GM23338 (cell line): ENCODE measurements at regions not wholly inside any gene's neighbourhood (a gene's known extent, or its start where the extent isn't known, plus 50 kb on each side); places are given as distances from the start of the nearest gene placed in this dataset.

ENCODE experiments used
- ATAC-seq: fragments of 200-7000 bp; cut with Tn5 transposase; 3 replicates; pipeline ENCODE4 v1.9.1; 2020
- DNase-seq: peaks from one replicate; pipeline ENCODE4 v3.0.0-alpha.2; 2015; ENCODE audit warnings: low spot score
- H2AFZ ChIP-seq: fragments of 200-600 bp; sonication (generic); 2 replicates; pipeline ENCODE4 v1.8.0; 2016; ENCODE audit warnings: antibody characterized with exemption, mild to moderate bottlenecking, moderate library complexity
- H3F3A ChIP-seq: fragments of 200-600 bp; sonication (generic); replicated peaks from 2 replicates; pipeline ENCODE4 v1.8.0; 2017; ENCODE audit warnings: antibody characterized with exemption, mixed run types, low read depth
- H3K27ac ChIP-seq: fragments of 200-600 bp; sonication (generic); 2 replicates; pipeline ENCODE4 v1.6.1; 2016; ENCODE audit warnings: low read depth
- H3K27me3 ChIP-seq: fragments of 200-600 bp; sonication (generic); 2 replicates; pipeline ENCODE4 v1.8.0; 2016; ENCODE audit warnings: mild to moderate bottlenecking, mixed run types, moderate library complexity; ENCODE audit not compliant: insufficient read depth
- H3K36me3 ChIP-seq: fragments of 200-600 bp; sonication (generic); 2 replicates; pipeline ENCODE4 v1.8.0; 2016; ENCODE audit warnings: mild to moderate bottlenecking; ENCODE audit not compliant: insufficient read depth
- H3K4me1 ChIP-seq: fragments of 200-600 bp; sonication (generic); 2 replicates; pipeline ENCODE4 v1.8.0; 2016; ENCODE audit warnings: mild to moderate bottlenecking, moderate library complexity; ENCODE audit not compliant: insufficient read depth
- H3K4me2 ChIP-seq: fragments of 200-600 bp; sonication (generic); 2 replicates; pipeline ENCODE4 v1.7.1; 2017; ENCODE audit warnings: mixed run types
- H3K4me3 ChIP-seq: fragments of 200-600 bp; sonication (generic); 2 replicates; pipeline ENCODE4 v1.6.1; 2016; ENCODE audit warnings: mixed run types
- H3K79me2 ChIP-seq: fragments of 200-600 bp; sonication (generic); replicated peaks from 2 replicates; pipeline ENCODE4 v1.8.0; 2017; ENCODE audit warnings: mild to moderate bottlenecking; ENCODE audit not compliant: insufficient read depth
- H3K9me2 ChIP-seq: fragments of 200-600 bp; sonication (generic); 2 replicates; pipeline ENCODE4 v1.8.0; 2017; ENCODE audit not compliant: insufficient read depth
- H4K20me1 ChIP-seq: fragments of 200-600 bp; sonication (generic); replicated peaks from 2 replicates; pipeline ENCODE4 v1.8.0; 2017; ENCODE audit warnings: mild to moderate bottlenecking; ENCODE audit not compliant: insufficient read depth
- H3K27ac Mint-ChIP-seq: 2 replicates; pipeline ENCODE4 v1.8.0; 2020; ENCODE audit warnings: inconsistent platforms, mild to moderate bottlenecking, moderate library complexity, mixed read lengths
- H3K27me3 Mint-ChIP-seq: 3 replicates; pipeline ENCODE4 v1.8.0; 2022; ENCODE audit warnings: low read depth, mild to moderate bottlenecking, moderate library complexity, mixed read lengths, inconsistent platforms; ENCODE audit not compliant: insufficient read depth, poor library complexity
- H3K36me3 Mint-ChIP-seq: 3 replicates; pipeline ENCODE4 v1.8.0; 2021; ENCODE audit warnings: low read depth, mild to moderate bottlenecking, inconsistent platforms, moderate library complexity, mixed read lengths
- H3K4me1 Mint-ChIP-seq: 3 replicates; pipeline ENCODE4 v1.8.0; 2020; ENCODE audit warnings: mild to moderate bottlenecking, inconsistent platforms, mixed read lengths
- H3K4me3 Mint-ChIP-seq: 3 replicates; pipeline ENCODE4 v1.8.0; 2021; ENCODE audit warnings: moderate library complexity, mild to moderate bottlenecking, inconsistent platforms, mixed read lengths
- H3K9me3 Mint-ChIP-seq: 3 replicates; pipeline ENCODE4 v1.8.0; 2020; ENCODE audit warnings: moderate library complexity, mild to moderate bottlenecking, inconsistent platforms, mixed read lengths
- CREB1 ChIP-seq: fragments of 250-450 bp; sonication (Bioruptor Pico); IDR thresholded peaks from 2 replicates; pipeline ENCODE4 v1.5.0; 2020; ENCODE audit warnings: low read depth, mild to moderate bottlenecking, moderate library complexity
- EZH2 ChIP-seq: fragments of 200-600 bp; sonication (generic); IDR thresholded peaks from one replicate; pipeline ENCODE4 v1.8.0; 2017; ENCODE audit warnings: antibody characterized with exemption, mild to moderate bottlenecking, low read depth; ENCODE audit not compliant: unreplicated experiment
- EZH2phosphoT487 ChIP-seq: fragments of 200-600 bp; sonication (generic); IDR thresholded peaks from one replicate; pipeline ENCODE4 v1.8.1; 2018; ENCODE audit warnings: antibody characterized with exemption; ENCODE audit not compliant: unreplicated experiment
- JUNB ChIP-seq: IDR thresholded peaks from one replicate; pipeline ENCODE4 v1.6.1; 2016; ENCODE audit warnings: antibody characterized with exemption; ENCODE audit not compliant: unreplicated experiment
- NANOG ChIP-seq: IDR thresholded peaks from 2 replicates; pipeline ENCODE4 v1.6.1; 2016; ENCODE audit warnings: antibody characterized with exemption, borderline replicate concordance
- POLR2AphosphoS5 ChIP-seq: IDR thresholded peaks from 2 replicates; pipeline ENCODE4 v1.6.1; 2016; ENCODE audit warnings: antibody characterized with exemption, low read depth
- STAT1 ChIP-seq: IDR thresholded peaks from one replicate; pipeline ENCODE4 v1.6.1; 2016; ENCODE audit warnings: antibody characterized with exemption; ENCODE audit not compliant: unreplicated experiment
- ZNF114 ChIP-seq: fragments of 250-450 bp; sonication (Bioruptor Pico); IDR thresholded peaks from 2 replicates; pipeline ENCODE4 v1.5.0; 2020; ENCODE audit warnings: mild to moderate bottlenecking, moderate library complexity
- ZNF331 ChIP-seq: fragments of 250-450 bp; sonication (Bioruptor Pico); IDR thresholded peaks from 2 replicates; pipeline ENCODE4 v1.5.0; 2020; ENCODE audit warnings: low read depth, mild to moderate bottlenecking, moderate library complexity
- TF ChIP-seq, protein P1 (sequence below), 2 experiments: fragments of 200-600 bp in 1 of 2; sonication (generic) in 1 of 2; conservative IDR thresholded peaks; 2 replicates each; pipeline versions ENCODE4 v1.5.1 to v1.6.1; 2016 to 2017; ENCODE audit warnings: antibody characterized with exemption in 2 of 2, low read depth in 2 of 2, mild to moderate bottlenecking in 2 of 2, moderate library complexity in 1 of 2
- TF ChIP-seq, protein P2 (sequence below): IDR thresholded peaks from one replicate; pipeline ENCODE4 v1.6.1; 2018; ENCODE audit warnings: antibody characterized with exemption; ENCODE audit not compliant: unreplicated experiment
- TF ChIP-seq, protein P3 (sequence below): IDR thresholded peaks from 2 replicates; pipeline ENCODE4 v1.6.1; 2016; ENCODE audit warnings: antibody characterized with exemption
- TF ChIP-seq, protein P4 (sequence below): fragments of 250-450 bp; sonication (Bioruptor Pico); IDR thresholded peaks from 2 replicates; pipeline ENCODE4 v1.5.0; 2020; ENCODE audit warnings: mild to moderate bottlenecking, moderate library complexity

DNA sequence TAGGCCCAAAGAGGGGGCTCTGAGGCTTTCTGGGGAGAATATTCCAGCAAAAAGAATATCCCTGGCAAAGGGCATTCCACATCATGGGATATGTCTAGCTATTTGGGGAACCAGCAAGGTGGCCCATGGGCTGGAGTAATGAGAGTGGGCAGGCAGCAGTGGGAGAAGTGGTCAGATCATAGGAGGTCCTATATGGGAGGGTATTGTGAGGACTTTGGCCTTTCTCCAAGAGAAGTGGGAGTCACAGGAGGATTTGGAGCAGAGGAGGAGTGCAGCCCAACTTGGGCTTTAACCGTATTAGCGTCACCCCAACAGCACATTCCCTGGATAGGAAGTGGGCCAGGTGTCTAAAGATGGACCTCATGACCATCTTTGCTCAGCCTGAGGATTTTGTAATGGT lies 151.4 kb downstream of the ENGASE start:
- H3K27ac Mint-ChIP-seq, result 0 out of 2 replicates have a peak overlapping the region, but pooled peaks have one; percentile 30
- peaks cover 10% of the 10 kb centered on the region for H3K4me1 Mint-ChIP-seq
- no peaks in the 10 kb centered on the region for H3K9me3 Mint-ChIP-seq
- H3K4me3 Mint-ChIP-seq, result no peak overlapping the region
- TF ChIP-seq POLR2AphosphoS5 (no peak), JUNB (no peak), EZH2phosphoT487 (no peak), STAT1 (no peak), ZNF331 (no peak), NANOG (no peak), ZNF114 (CRISPR knock-in tag) (no peak), CREB1 (CRISPR knock-in tag) (no peak), EZH2 (no peak)
- TF ChIP-seq, protein P1, sequence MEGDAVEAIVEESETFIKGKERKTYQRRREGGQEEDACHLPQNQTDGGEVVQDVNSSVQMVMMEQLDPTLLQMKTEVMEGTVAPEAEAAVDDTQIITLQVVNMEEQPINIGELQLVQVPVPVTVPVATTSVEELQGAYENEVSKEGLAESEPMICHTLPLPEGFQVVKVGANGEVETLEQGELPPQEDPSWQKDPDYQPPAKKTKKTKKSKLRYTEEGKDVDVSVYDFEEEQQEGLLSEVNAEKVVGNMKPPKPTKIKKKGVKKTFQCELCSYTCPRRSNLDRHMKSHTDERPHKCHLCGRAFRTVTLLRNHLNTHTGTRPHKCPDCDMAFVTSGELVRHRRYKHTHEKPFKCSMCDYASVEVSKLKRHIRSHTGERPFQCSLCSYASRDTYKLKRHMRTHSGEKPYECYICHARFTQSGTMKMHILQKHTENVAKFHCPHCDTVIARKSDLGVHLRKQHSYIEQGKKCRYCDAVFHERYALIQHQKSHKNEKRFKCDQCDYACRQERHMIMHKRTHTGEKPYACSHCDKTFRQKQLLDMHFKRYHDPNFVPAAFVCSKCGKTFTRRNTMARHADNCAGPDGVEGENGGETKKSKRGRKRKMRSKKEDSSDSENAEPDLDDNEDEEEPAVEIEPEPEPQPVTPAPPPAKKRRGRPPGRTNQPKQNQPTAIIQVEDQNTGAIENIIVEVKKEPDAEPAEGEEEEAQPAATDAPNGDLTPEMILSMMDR (conservative IDR thresholded peaks at IDR 0.05; ENCODE audit: low read depth in 2 of 2), result no peak
- TF ChIP-seq, protein P2, sequence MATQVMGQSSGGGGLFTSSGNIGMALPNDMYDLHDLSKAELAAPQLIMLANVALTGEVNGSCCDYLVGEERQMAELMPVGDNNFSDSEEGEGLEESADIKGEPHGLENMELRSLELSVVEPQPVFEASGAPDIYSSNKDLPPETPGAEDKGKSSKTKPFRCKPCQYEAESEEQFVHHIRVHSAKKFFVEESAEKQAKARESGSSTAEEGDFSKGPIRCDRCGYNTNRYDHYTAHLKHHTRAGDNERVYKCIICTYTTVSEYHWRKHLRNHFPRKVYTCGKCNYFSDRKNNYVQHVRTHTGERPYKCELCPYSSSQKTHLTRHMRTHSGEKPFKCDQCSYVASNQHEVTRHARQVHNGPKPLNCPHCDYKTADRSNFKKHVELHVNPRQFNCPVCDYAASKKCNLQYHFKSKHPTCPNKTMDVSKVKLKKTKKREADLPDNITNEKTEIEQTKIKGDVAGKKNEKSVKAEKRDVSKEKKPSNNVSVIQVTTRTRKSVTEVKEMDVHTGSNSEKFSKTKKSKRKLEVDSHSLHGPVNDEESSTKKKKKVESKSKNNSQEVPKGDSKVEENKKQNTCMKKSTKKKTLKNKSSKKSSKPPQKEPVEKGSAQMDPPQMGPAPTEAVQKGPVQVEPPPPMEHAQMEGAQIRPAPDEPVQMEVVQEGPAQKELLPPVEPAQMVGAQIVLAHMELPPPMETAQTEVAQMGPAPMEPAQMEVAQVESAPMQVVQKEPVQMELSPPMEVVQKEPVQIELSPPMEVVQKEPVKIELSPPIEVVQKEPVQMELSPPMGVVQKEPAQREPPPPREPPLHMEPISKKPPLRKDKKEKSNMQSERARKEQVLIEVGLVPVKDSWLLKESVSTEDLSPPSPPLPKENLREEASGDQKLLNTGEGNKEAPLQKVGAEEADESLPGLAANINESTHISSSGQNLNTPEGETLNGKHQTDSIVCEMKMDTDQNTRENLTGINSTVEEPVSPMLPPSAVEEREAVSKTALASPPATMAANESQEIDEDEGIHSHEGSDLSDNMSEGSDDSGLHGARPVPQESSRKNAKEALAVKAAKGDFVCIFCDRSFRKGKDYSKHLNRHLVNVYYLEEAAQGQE, result no peak
- TF ChIP-seq, protein P3, sequence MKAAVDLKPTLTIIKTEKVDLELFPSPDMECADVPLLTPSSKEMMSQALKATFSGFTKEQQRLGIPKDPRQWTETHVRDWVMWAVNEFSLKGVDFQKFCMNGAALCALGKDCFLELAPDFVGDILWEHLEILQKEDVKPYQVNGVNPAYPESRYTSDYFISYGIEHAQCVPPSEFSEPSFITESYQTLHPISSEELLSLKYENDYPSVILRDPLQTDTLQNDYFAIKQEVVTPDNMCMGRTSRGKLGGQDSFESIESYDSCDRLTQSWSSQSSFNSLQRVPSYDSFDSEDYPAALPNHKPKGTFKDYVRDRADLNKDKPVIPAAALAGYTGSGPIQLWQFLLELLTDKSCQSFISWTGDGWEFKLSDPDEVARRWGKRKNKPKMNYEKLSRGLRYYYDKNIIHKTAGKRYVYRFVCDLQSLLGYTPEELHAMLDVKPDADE, result no peak
- TF ChIP-seq, protein P4, sequence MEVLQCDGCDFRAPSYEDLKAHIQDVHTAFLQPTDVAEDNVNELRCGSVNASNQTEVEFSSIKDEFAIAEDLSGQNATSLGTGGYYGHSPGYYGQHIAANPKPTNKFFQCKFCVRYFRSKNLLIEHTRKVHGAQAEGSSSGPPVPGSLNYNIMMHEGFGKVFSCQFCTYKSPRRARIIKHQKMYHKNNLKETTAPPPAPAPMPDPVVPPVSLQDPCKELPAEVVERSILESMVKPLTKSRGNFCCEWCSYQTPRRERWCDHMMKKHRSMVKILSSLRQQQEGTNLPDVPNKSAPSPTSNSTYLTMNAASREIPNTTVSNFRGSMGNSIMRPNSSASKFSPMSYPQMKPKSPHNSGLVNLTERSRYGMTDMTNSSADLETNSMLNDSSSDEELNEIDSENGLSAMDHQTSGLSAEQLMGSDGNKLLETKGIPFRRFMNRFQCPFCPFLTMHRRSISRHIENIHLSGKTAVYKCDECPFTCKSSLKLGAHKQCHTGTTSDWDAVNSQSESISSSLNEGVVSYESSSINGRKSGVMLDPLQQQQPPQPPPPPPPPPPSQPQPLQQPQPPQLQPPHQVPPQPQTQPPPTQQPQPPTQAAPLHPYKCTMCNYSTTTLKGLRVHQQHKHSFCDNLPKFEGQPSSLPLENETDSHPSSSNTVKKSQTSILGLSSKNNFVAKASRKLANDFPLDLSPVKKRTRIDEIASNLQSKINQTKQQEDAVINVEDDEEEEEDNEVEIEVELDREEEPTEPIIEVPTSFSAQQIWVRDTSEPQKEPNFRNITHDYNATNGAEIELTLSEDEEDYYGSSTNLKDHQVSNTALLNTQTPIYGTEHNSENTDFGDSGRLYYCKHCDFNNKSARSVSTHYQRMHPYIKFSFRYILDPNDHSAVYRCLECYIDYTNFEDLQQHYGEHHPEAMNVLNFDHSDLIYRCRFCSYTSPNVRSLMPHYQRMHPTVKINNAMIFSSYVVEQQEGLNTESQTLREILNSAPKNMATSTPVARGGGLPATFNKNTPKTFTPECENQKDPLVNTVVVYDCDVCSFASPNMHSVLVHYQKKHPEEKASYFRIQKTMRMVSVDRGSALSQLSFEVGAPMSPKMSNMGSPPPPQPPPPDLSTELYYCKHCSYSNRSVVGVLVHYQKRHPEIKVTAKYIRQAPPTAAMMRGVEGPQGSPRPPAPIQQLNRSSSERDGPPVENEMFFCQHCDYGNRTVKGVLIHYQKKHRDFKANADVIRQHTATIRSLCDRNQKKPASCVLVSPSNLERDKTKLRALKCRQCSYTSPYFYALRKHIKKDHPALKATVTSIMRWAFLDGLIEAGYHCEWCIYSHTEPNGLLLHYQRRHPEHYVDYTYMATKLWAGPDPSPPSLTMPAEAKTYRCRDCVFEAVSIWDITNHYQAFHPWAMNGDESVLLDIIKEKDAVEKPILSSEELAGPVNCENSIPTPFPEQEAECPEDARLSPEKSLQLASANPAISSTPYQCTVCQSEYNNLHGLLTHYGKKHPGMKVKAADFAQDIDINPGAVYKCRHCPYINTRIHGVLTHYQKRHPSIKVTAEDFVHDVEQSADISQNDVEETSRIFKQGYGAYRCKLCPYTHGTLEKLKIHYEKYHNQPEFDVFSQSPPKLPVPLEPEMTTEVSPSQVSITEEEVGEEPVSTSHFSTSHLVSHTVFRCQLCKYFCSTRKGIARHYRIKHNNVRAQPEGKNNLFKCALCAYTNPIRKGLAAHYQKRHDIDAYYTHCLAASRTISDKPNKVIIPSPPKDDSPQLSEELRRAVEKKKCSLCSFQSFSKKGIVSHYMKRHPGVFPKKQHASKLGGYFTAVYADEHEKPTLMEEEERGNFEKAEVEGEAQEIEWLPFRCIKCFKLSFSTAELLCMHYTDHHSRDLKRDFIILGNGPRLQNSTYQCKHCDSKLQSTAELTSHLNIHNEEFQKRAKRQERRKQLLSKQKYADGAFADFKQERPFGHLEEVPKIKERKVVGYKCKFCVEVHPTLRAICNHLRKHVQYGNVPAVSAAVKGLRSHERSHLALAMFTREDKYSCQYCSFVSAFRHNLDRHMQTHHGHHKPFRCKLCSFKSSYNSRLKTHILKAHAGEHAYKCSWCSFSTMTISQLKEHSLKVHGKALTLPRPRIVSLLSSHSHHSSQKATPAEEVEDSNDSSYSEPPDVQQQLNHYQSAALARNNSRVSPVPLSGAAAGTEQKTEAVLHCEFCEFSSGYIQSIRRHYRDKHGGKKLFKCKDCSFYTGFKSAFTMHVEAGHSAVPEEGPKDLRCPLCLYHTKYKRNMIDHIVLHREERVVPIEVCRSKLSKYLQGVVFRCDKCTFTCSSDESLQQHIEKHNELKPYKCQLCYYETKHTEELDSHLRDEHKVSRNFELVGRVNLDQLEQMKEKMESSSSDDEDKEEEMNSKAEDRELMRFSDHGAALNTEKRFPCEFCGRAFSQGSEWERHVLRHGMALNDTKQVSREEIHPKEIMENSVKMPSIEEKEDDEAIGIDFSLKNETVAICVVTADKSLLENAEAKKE (CRISPR knock-in tag), result no peak
- Histone ChIP-seq H3F3A (no peaks in the 10 kb centered on the region), H3K9me2 (no peaks in the 10 kb centered on the region), H3K27me3 (no peaks in the 10 kb centered on the region), H3K27ac (no peak overlapping the region), H3K4me3 (no peak overlapping the region), H3K4me2 (no peak overlapping the region), H3K36me3 (no peaks in the 10 kb centered on the region), H3K4me1 (peaks cover 3% of the 10 kb centered on the region), H2AFZ (no peak overlapping the region), H4K20me1 (no peaks in the 10 kb centered on the region), H3K79me2 (no peaks in the 10 kb centered on the region)
- DNase-seq (no peak), ATAC-seq (no peak)
- H3K27me3 Mint-ChIP-seq, result peaks cover 13% of the 10 kb centered on the region
- no peaks in the 10 kb centered on the region; the same call in 2 of the 3 replicates for H3K36me3 Mint-ChIP-seq
